Esophagus muscularis mucosa (tissue), 3 donors: ENCODE measurements at regions not wholly inside any gene's neighbourhood (a gene's known extent, or its start where the extent isn't known, plus 50 kb on each side); places are given as distances from the start of the nearest gene placed in this dataset.

Experiments
- CTCF ChIP-seq, 3 experiments: fragments of 200-600 bp in 2 of 3; fragments of 450-650 bp in 1 of 3; sonication (generic) in 2 of 3; IDR thresholded peaks; one replicate each; pipeline ENCODE4 v1.5.1; 2017 to 2019; ENCODE audit warnings: antibody characterized with exemption in 3 of 3, mild to moderate bottlenecking in 2 of 3, moderate library complexity in 1 of 3
- EP300 ChIP-seq: sonication (generic); formaldehyde crosslinking; IDR thresholded peaks from one replicate; pipeline ENCODE4 v1.6.1; 2017; ENCODE audit warnings: antibody characterized with exemption

GRCh38 chr3:99529265-99529664, 109.1 kb upstream of the COL8A1 start:
- TF ChIP-seq CTCF (IDR thresholded peaks at IDR 0.05) (no peak), EP300 (no peak)
